Sigmoid colon (tissue), 6 donors: ENCODE measurements at regions not wholly inside any gene's neighbourhood (a gene's known extent, or its start where the extent isn't known, plus 50 kb on each side); places are given as distances from the start of the nearest gene placed in this dataset.

Experiments
- DNase-seq: peaks from one replicate; pipeline ENCODE4 v3.0.0-alpha.2; 2019
- H3K27ac ChIP-seq, 4 donors: fragments of 200-600 bp; sonication (generic); one replicate each; pipeline ENCODE4 v1.5.1; 2016 to 2019; ENCODE audit warnings: mild to moderate bottlenecking in 1 of 4
- H3K27me3 ChIP-seq, 3 donors: fragments of 200-600 bp; sonication (generic); one replicate each; pipeline ENCODE4 v1.5.1; 2019; ENCODE audit warnings: mild to moderate bottlenecking in 1 of 3
- H3K36me3 ChIP-seq, 4 donors: fragments of 200-600 bp; sonication (generic); one replicate each; pipeline ENCODE4 v1.5.1; 2016 to 2019
- H3K4me1 ChIP-seq, 4 donors: fragments of 200-600 bp; sonication (generic); one replicate each; pipeline ENCODE4 v1.5.1; 2017 to 2019
- H3K4me3 ChIP-seq, 4 donors: fragments of 200-600 bp; sonication (generic); one replicate each; pipeline ENCODE4 v1.5.1; 2017 to 2019; ENCODE audit warnings: mild to moderate bottlenecking in 2 of 4, moderate library complexity in 1 of 4
- H3K9me3 ChIP-seq, 4 donors: fragments of 200-600 bp in 3 of 4; sonication (generic) in 3 of 4; one replicate each; pipeline versions ENCODE4 v1.5.1 to v1.6.1; 2013 to 2019
- CTCF ChIP-seq, 4 experiments: fragments of 450-650 bp in 3 of 4; fragments of 200-600 bp in 1 of 4; IDR thresholded peaks; one replicate each; pipeline ENCODE4 v1.5.1; 2016 to 2019; ENCODE audit warnings: antibody characterized with exemption in 4 of 4, mild to moderate bottlenecking in 3 of 4, moderate library complexity in 2 of 4
- EP300 ChIP-seq, 4 donors: sonication (generic); formaldehyde crosslinking; IDR thresholded peaks; one replicate each; pipeline ENCODE4 v1.6.1; 2017; ENCODE audit warnings: antibody characterized with exemption in 4 of 4
- POLR2A ChIP-seq, 2 donors: fragments of 450-650 bp; IDR thresholded peaks; one replicate each; pipeline ENCODE4 v1.6.1; 2016; ENCODE audit warnings: antibody characterized with exemption in 2 of 2, mild to moderate bottlenecking in 2 of 2, moderate library complexity in 2 of 2
- POLR2AphosphoS5 ChIP-seq, 4 donors: sonication (generic); formaldehyde crosslinking; IDR thresholded peaks; one replicate each; pipeline ENCODE4 v1.6.1; 2017; ENCODE audit warnings: antibody characterized with exemption in 4 of 4
- WGBS, 2 donors: extraction: QIAGEN DNeasy Blood & Tissue Kit; methylation state at CpG; one replicate each; pipeline ENCODE4 v1.1.7; 2013; 5-methylcytosine and 5-hydroxymethylcytosine counted together
- intact Hi-C: fragments of 100-400 bp; cut with DNase I; formaldehyde crosslinking; loops from one replicate; pipeline ENCODE4 v1.15.1; 2023
- donor health status: healthy with polysubstance abuse.
- donor health status: healthy.

GRCh38 chr11:38582151-38582550, 1984.1 kb upstream of the RAG2 start:
- intact Hi-C loops: no loop called here
- no peak overlapping the region for H3K27ac ChIP-seq
- no peaks in the 10 kb centered on the region for H3K27me3 ChIP-seq
- H3K4me3 ChIP-seq: no peak overlapping the region
- H3K36me3 ChIP-seq: no peaks in the 10 kb centered on the region
- no peak for DNase-seq
- no peaks in the 10 kb centered on the region for H3K4me1 ChIP-seq
- TF ChIP-seq POLR2AphosphoS5 (IDR thresholded peaks at IDR 0.05): no peak
- TF ChIP-seq EP300 (IDR thresholded peaks at IDR 0.05): no peak
- TF ChIP-seq POLR2A (IDR thresholded peaks at IDR 0.05): no peak
- no peak for TF ChIP-seq CTCF (IDR thresholded peaks at IDR 0.05)
- H3K9me3 ChIP-seq: peaks cover 0 to 10% (median 9%) of the 10 kb centered on the region in 4 donors

GRCh38 chr11:38577769-38578168, 1979.7 kb upstream of the RAG2 start:
- no peak for TF ChIP-seq POLR2A (IDR thresholded peaks at IDR 0.05)
- Histone ChIP-seq H3K4me1 (no peaks in the 10 kb centered on the region), H3K4me3 (no peak overlapping the region), H3K27me3 (no peaks in the 10 kb centered on the region), H3K36me3 (no peaks in the 10 kb centered on the region), H3K27ac (no peak overlapping the region), H3K9me3 (peaks cover 0 to 15% (median 9%) of the 10 kb centered on the region in 4 donors)
- intact Hi-C loops: no loop called here
- DNase-seq: no peak

GRCh38 chr11:38562562-38562961, 1964.5 kb upstream of the RAG2 start:
- Histone ChIP-seq H3K4me1 (no peaks in the 10 kb centered on the region), H3K9me3 (no peaks in the 10 kb centered on the region), H3K27ac (no peak overlapping the region), H3K27me3 (no peaks in the 10 kb centered on the region), H3K36me3 (no peaks in the 10 kb centered on the region), H3K4me3 (no peak overlapping the region)
- DNase-seq: no peak
- WGBS, 2 donors: 47 to 67% methylated on average over 3 of the region's 3 CpGs
- TF ChIP-seq POLR2AphosphoS5 (IDR thresholded peaks at IDR 0.05): no peak
- no peak for TF ChIP-seq EP300 (IDR thresholded peaks at IDR 0.05)
- TF ChIP-seq CTCF (IDR thresholded peaks at IDR 0.05): no peak
- TF ChIP-seq POLR2A (IDR thresholded peaks at IDR 0.05): no peak
- intact Hi-C loops: no loop called here

GRCh38 chr11:38553148-38553547, 1955.1 kb upstream of the RAG2 start:
- H3K4me1 ChIP-seq: no peaks in the 10 kb centered on the region
- TF ChIP-seq POLR2A (IDR thresholded peaks at IDR 0.05) (no peak), EP300 (IDR thresholded peaks at IDR 0.05) (no peak), POLR2AphosphoS5 (IDR thresholded peaks at IDR 0.05) (no peak), CTCF (IDR thresholded peaks at IDR 0.05) (no peak)
- H3K27ac ChIP-seq: no peak overlapping the region
- H3K9me3 ChIP-seq: no peaks in the 10 kb centered on the region
- 51 to 67% methylated on average over 2 of the region's 2 CpGs for WGBS, 2 donors
- no peaks in the 10 kb centered on the region for H3K27me3 ChIP-seq
- no peak overlapping the region for H3K4me3 ChIP-seq
- intact Hi-C loops: no loop called here
- no peaks in the 10 kb centered on the region for H3K36me3 ChIP-seq
- DNase-seq: no peak

GRCh38 chr11:38547462-38547861, 1949.4 kb upstream of the RAG2 start:
- no peak for DNase-seq
- intact Hi-C loops: no loop called here
- Histone ChIP-seq H3K9me3 (no peaks in the 10 kb centered on the region), H3K4me1 (no peaks in the 10 kb centered on the region), H3K27ac (no peak overlapping the region), H3K36me3 (no peaks in the 10 kb centered on the region), H3K4me3 (no peak overlapping the region), H3K27me3 (no peaks in the 10 kb centered on the region)
- 38 to 54% methylated on average over 1 of the region's 1 CpG for WGBS, 2 donors
- TF ChIP-seq POLR2AphosphoS5 (IDR thresholded peaks at IDR 0.05): no peak

GRCh38 chr11:38543986-38544385, 1946.0 kb upstream of the RAG2 start:
- Histone ChIP-seq H3K27me3 (no peaks in the 10 kb centered on the region), H3K4me1 (no peaks in the 10 kb centered on the region), H3K27ac (no peak overlapping the region), H3K9me3 (no peaks in the 10 kb centered on the region), H3K36me3 (no peaks in the 10 kb centered on the region), H3K4me3 (no peak overlapping the region)
- intact Hi-C loops: no loop called here
- 58 to 66% methylated on average over 3 of the region's 3 CpGs for WGBS, 2 donors
- no peak for DNase-seq
- TF ChIP-seq POLR2A (IDR thresholded peaks at IDR 0.05) (no peak), EP300 (IDR thresholded peaks at IDR 0.05) (no peak), CTCF (IDR thresholded peaks at IDR 0.05) (no peak), POLR2AphosphoS5 (IDR thresholded peaks at IDR 0.05) (no peak)
